ENCODE measurements at regions not wholly inside any gene's neighbourhood (a gene's known extent, or its start where the extent isn't known, plus 50 kb on each side); places are given as distances from the start of the nearest gene placed in this dataset.

DNA sequence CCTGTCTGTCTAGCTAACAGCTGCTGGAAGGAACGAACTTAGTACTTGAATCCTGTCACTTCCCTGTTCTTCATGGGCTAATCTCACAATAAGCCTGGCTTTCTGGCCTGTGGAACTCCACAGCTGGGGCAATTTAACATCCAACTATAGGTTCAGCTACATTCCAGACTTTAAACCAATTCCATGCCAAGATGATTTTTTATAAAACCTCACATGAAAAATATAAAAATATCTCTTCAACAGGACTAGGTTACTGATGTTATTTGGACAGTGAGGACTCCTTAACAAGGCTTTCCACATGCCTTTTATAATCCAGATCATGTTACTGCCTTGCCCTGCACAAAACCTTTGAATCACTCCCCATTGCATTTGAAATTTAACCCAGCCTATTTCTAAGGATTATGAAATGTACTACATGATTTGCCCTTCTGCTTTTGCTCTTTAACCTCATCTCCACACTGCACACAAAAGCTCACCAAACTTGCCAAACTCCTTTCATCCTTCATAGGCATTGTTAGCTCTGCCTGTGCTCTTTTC lies 863.2 kb upstream of the CHAC2 start:
- no peak overlapping the region for H3K27ac ChIP-seq
- DNase-seq (ENCODE audit: low spot score) = no peak
- TF ChIP-seq, protein P1, sequence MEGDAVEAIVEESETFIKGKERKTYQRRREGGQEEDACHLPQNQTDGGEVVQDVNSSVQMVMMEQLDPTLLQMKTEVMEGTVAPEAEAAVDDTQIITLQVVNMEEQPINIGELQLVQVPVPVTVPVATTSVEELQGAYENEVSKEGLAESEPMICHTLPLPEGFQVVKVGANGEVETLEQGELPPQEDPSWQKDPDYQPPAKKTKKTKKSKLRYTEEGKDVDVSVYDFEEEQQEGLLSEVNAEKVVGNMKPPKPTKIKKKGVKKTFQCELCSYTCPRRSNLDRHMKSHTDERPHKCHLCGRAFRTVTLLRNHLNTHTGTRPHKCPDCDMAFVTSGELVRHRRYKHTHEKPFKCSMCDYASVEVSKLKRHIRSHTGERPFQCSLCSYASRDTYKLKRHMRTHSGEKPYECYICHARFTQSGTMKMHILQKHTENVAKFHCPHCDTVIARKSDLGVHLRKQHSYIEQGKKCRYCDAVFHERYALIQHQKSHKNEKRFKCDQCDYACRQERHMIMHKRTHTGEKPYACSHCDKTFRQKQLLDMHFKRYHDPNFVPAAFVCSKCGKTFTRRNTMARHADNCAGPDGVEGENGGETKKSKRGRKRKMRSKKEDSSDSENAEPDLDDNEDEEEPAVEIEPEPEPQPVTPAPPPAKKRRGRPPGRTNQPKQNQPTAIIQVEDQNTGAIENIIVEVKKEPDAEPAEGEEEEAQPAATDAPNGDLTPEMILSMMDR (IDR thresholded peaks at IDR 0.05) = no peak

DNA sequence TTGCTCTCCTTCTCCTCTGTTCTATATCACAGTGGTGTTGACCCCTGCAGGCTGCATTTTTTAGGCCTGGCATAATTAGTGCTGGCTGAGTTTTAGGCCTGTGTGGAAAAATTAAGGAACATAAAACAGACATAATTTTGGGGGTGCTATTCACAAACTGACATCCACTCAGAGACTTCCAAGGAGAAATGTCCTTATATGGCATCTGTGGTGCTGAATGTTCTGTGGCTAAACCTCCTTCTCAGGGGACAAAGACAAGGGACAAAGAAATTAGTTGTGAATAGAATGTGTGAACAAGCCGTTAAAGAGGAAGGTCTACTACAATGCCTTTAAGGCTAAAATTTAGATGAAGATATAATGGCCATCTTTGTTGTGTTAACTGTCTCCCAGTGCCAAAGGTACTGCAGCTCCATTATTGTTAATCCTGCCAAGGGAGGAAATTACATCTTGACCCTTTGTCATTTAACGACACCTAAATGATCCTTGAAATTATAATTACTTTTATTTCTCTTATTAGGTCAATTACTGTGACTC lies 870.0 kb upstream of the CHAC2 start:
- TF ChIP-seq, protein P1 (IDR thresholded peaks at IDR 0.05) = no peak
- H3K27ac ChIP-seq = no peak overlapping the region
- no peak overlapping the region for H3K4me3 ChIP-seq
- no peak for DNase-seq (ENCODE audit: low spot score)

More for the DNA sequence above, 863.2 kb upstream of the CHAC2 start:
- H3K4me3 ChIP-seq = no peak overlapping the region

DNA sequence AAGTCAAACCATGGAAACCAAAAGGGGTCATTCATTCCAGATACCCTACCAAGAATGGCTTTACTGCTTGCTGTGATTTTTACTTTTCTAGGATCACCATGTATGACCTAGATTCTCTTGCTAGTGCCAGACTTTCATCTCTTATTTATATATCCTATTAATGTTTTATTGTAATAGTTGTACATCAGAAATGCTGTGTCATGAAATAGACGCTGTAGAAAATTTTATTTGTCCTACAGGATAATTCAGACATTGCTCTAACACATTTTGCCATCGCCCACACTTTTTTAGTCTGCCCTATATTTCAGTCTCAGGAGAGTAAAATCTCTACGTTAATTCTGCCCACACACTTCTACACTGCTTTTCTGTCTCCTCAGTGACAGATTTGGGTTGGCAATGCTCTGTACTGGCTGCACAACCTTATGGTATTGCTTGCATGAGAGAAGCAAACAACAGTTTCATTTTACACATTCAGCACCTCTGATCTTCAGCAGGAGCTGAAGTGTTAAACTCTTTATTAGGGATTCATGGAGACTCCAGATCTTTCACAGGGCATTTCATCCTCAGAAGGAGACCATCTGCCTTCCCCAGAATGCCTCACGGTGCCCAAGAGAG lies 871.8 kb upstream of the CHAC2 start:
- Histone ChIP-seq H3K27ac (no peak overlapping the region), H3K4me3 (no peak overlapping the region)
- DNase-seq (ENCODE audit: low spot score) = no peak
- TF ChIP-seq, protein P1 (IDR thresholded peaks at IDR 0.05) = no peak

DNA sequence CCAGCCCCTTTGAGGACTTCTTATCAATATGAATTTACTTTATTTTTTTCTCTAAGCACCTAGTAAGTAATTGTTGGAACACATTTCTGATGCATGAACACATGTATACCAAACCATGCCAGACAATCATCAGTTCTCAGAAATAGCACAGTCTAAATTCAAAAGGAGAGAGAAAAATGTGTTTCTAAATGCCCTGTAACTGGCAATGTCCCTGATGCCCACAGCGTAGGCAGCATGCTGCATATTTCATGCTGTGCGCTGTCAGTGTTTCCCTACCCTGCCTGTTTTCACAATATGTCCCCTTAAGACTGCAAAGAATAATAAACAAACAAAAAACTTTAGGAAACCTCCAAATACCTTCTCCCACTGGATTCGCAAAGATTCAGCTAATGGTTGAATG lies 881.0 kb upstream of the CHAC2 start:
- H3K27ac ChIP-seq = no peak overlapping the region
- DNase-seq (ENCODE audit: low spot score) = no peak
- H3K4me3 ChIP-seq = no peak overlapping the region
- TF ChIP-seq, protein P1 (IDR thresholded peaks at IDR 0.05) = no peak

DNA sequence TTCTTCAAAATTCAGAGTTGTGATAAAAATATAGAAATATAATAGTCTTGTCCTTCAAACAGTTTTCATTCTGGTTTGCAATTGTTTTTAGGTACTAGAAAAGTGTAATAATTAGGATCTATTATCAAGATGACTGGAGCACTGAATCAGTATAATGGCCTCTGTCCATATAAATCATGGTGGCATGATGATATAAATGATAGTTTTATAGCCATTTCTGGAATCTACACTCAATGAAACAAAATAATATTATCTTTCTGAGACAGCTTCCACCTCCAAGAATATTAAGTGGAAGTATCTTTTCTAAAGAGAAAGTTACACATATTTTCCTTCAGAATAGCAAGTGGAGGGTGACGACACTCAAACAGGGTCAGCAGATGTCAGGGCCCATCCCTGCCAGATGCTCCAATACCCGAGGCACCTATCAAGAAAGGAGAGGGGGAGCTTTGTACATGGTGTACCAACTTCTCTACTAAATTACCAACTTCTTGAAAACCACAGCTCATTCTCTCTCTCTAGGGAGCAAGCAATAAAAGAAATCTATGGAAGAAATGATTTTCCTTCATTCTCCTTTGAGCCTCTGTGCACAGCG lies 882.7 kb upstream of the CHAC2 start:
- TF ChIP-seq, protein P1 (IDR thresholded peaks at IDR 0.05) = no peak
- no peak overlapping the region for H3K27ac ChIP-seq
- DNase-seq (ENCODE audit: low spot score) = no peak

DNA sequence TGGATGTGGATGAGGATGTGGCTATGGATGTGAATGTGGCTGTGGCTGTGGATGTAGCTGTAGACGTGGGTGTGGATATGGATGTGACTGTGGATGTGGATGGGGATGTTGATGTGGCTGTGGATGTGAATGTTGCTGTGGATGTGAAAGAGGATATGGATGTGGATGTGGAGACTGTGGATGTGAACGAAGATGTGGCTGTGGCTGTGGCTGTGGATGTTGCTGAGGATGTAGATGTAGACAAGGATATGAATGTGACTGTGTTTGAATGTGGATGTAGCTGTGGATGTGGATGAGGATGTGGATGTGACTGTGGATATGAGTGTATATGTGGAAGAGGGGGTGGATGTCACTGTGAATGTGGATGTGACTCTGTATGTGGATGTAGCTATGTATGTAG lies 884.6 kb upstream of the CHAC2 start:
- TF ChIP-seq, protein P1 (IDR thresholded peaks at IDR 0.05) = no peak
- Histone ChIP-seq H3K4me3 (no peak overlapping the region), H3K27ac (no peak overlapping the region)
- DNase-seq (ENCODE audit: low spot score) = no peak

More for the DNA sequence above, 882.7 kb upstream of the CHAC2 start:
- H3K4me3 ChIP-seq = no peak overlapping the region

DNA sequence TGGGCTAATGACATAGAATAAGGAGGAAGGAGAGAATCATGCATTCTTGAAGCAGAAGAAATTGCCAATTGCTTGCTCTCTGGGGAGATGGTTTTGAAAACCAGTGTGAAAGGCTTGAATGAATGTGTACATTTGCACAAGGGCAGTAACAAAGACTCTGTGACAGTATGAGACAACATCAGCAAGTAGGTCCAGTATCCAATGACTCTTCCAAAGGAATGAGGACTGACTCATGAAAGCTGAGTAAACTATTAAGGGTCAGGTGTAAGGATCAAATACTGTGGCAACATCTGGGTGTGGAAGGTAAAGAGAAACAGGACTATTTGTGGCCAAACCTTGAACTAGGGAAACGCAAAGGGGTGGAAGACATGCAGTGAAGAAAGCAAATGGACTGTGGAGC lies 886.0 kb upstream of the CHAC2 start:
- no peak for DNase-seq (ENCODE audit: low spot score)
- TF ChIP-seq, protein P1 (IDR thresholded peaks at IDR 0.05) = no peak
- Histone ChIP-seq H3K27ac (no peak overlapping the region), H3K4me3 (no peak overlapping the region)
